ENCODE measurements at regions not wholly inside any gene's neighbourhood (a gene's known extent, or its start where the extent isn't known, plus 50 kb on each side); places are given as distances from the start of the nearest gene placed in this dataset.
A peak's percentile ranks its signal among the peaks of the same experiment; 100 is the strongest.

- DNase-seq (no peak), ATAC-seq (no peak)
- intact Hi-C loops (cut with DNase I) = no loop called here
- H3K9me3 ChIP-seq = no peaks in the 10 kb centered on the region
- H3K27me3 ChIP-seq = no peaks in the 10 kb centered on the region
- no peaks in the 10 kb centered on the region for H3K4me1 ChIP-seq
- H3K36me3 ChIP-seq = no peaks in the 10 kb centered on the region
- H3K27ac ChIP-seq = no peak overlapping the region
- TF ChIP-seq CTCF (IDR thresholded peaks at IDR 0.05) = no peak
- H3K4me3 ChIP-seq = no peak overlapping the region
Measured at GRCh38 chr12:73065913-73066312, 793.7 kb downstream of the TRHDE start.

- H3K27me3 ChIP-seq = no peaks in the 10 kb centered on the region
- TF ChIP-seq CTCF (IDR thresholded peaks at IDR 0.05) = no peak
- no peaks in the 10 kb centered on the region for H3K36me3 ChIP-seq
- ATAC-seq (no peak), DNase-seq (no peak)
- peaks cover 0 to 2% of the 10 kb centered on the region in 2 donors for H3K9me3 ChIP-seq
- H3K27ac ChIP-seq = no peak overlapping the region
- intact Hi-C loops (cut with DNase I) = no loop called here
- H3K4me3 ChIP-seq = no peak overlapping the region
- no peaks in the 10 kb centered on the region for H3K4me1 ChIP-seq
Measured at GRCh38 chr12:73067616-73068015, 795.4 kb downstream of the TRHDE start.

GRCh38 chr12:73072214-73072613 lies 800.0 kb downstream of the TRHDE start:
- Histone ChIP-seq H3K4me3 (no peak overlapping the region), H3K27ac (no peak overlapping the region), H3K36me3 (no peaks in the 10 kb centered on the region), H3K9me3 (peaks cover 0 to 22% of the 10 kb centered on the region in 2 donors), H3K27me3 (no peaks in the 10 kb centered on the region), H3K4me1 (no peaks in the 10 kb centered on the region)
- TF ChIP-seq CTCF (IDR thresholded peaks at IDR 0.05) = no peak
- DNase-seq (peak in 1 of 4 donors; percentile 44), ATAC-seq (no peak)
- intact Hi-C loops (cut with DNase I) = no loop called here

GRCh38 chr12:73076760-73077159 lies 804.6 kb downstream of the TRHDE start:
- H3K9me3 ChIP-seq = peaks cover 0 to 28% of the 10 kb centered on the region in 2 donors
- intact Hi-C loops (cut with DNase I) = no loop called here
- H3K4me1 ChIP-seq = no peaks in the 10 kb centered on the region
- no peak for TF ChIP-seq CTCF (IDR thresholded peaks at IDR 0.05)
- H3K4me3 ChIP-seq = no peak overlapping the region
- H3K27me3 ChIP-seq = no peaks in the 10 kb centered on the region
- no peak for ATAC-seq
- no peaks in the 10 kb centered on the region for H3K36me3 ChIP-seq
- H3K27ac ChIP-seq = no peak overlapping the region
- no peak for DNase-seq

- no peaks in the 10 kb centered on the region for H3K27me3 ChIP-seq
- H3K36me3 ChIP-seq = no peaks in the 10 kb centered on the region
- no peak for DNase-seq
- TF ChIP-seq CTCF (IDR thresholded peaks at IDR 0.05) = no peak
- H3K4me1 ChIP-seq = no peaks in the 10 kb centered on the region
- no peak overlapping the region for H3K27ac ChIP-seq
- no peak for ATAC-seq
- H3K9me3 ChIP-seq = peaks cover 0 to 29% of the 10 kb centered on the region in 2 donors
- H3K4me3 ChIP-seq = no peak overlapping the region
- intact Hi-C loops (cut with DNase I) = no loop called here
Measured at GRCh38 chr12:73083736-73084135, 811.6 kb downstream of the TRHDE start.
